GM18499 (cell line): ENCODE measurements at regions not wholly inside any gene's neighbourhood (a gene's known extent, or its start where the extent isn't known, plus 50 kb on each side); places are given as distances from the start of the nearest gene placed in this dataset.

Experiments used
- ATAC-seq: cut with Tn5 transposase; IDR thresholded peaks from one replicate; pipeline ENCODE4 v1.9.1; 2021; ENCODE audit warnings: moderate number of reproducible peaks; ENCODE audit not compliant: insufficient read depth, unreplicated experiment

DNA sequence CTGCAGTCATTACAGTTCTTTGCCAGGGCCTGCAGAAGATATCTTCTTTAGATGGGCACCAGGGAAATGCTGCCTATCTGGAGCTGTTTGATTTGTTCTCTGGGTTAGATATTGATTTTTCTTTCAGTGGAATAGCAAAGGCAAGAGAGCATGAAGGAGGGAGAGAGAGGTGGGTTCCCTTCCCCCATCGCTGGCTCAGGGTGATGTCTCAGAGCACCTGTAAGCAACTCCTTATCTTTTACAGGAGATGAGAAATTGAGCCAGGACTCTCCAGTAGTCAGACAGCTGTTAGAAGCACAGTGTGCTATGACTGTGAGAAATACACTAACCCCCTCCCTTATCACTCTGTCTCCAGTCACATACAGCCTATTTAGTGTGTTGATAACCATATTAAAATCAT is 89.3 kb upstream of the SLC24A5 start:
- ATAC-seq, result no peak

DNA sequence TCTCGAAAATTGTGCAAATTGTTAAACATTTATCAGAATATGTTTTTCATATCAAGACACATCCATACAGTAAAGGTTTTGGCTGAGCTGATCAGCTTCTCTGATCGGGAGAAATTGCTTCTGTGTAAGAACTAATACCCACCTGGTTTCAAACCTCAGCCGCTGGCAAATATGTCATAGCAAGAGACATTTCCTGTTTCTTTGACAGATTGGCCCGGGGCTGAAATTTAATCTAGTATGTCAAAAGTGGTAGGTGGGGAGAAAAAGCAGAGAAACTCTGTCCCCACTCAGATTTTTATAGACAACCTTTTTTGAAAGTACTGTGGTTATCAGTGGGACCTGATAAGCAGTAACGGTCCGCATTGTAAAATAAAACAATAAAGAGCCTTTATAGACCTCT is 88.8 kb upstream of the SLC24A5 start:
- ATAC-seq, result no peak

DNA sequence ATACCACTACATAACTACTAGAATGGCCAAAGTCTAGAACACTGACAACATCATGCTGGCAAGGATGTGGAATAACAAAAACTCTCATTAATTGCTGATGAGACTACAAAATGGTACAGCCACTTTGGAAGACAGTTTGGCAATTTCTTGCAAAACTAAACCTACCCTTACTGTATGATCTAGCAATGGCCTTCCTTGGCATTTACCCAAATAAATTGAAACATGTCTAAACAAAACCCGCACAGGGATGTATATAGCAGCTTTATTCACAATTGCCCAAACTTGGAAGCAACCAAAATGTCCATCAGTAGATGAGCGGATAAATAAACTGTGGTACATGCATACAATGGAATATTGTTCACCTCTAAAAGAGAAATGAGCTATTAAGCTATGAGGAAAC is 87.9 kb upstream of the SLC24A5 start:
- no peak for ATAC-seq

DNA sequence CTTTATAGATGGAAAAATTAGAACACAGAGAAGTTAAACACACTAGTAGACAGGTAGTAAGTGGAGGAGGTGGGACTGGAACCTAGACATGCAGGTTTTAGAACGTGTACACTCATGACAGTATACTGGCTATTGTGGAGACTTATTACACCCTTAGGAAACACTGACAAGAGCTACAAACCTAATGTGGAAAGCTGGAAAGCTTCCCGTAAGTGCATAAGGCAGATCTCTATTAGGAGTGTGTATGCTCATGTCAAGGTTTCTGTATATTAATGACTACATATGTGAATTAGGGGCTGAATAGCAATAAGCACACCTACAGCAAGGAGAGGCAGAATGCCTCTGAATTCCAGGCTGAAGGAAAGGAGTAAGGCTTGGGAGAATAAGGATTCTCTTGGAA is 82.6 kb upstream of the SLC24A5 start:
- ATAC-seq, result no peak

DNA sequence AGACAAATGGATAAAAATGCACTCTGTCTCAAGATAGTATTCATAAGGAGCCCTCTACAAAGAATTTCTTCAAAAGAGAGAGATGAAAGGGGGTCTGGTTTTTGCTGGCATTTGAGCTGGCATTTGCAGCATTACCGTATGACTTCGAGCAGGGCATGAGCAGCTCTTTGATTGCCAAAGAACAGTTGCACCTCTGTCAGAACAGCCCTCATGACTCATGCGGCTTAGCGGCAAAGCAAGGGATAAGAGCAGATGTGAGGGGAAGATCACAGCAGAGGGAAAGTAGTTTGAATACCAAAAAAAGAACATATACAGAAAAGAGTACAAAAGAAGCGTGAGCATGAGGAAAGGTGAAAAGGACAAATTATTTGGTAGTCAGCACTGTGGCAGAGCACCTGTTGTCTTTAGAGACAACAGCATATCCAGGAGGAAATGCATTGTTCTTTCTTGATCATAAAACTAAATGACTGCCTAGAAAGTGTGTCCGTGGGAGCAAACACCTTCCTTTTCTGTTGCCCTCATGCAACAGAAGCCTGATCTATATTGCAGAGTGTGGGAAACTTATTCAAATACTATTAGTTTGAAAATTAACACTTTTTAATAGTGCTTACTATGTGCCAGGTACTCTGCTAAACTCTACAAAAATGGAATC is 80.5 kb upstream of the SLC24A5 start:
- no peak for ATAC-seq

DNA sequence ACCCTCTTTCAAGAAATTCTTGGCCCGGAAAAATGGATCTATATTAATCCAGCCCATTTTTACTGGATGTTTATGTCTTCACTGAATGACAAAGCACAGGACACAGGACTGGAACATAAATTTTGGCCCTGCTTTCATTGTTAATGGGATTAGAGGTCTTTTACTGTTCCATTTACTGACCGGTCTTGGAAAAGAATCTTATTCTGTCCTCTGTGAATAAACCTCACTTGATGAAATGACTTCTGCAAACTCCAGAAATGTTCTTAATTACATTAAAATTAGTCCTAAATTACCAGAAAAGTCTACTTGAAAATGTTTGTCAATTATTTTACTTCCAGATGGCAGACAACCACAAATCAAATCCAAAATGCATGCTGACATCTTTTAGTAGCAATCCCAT is 79.3 kb upstream of the SLC24A5 start:
- no peak for ATAC-seq

DNA sequence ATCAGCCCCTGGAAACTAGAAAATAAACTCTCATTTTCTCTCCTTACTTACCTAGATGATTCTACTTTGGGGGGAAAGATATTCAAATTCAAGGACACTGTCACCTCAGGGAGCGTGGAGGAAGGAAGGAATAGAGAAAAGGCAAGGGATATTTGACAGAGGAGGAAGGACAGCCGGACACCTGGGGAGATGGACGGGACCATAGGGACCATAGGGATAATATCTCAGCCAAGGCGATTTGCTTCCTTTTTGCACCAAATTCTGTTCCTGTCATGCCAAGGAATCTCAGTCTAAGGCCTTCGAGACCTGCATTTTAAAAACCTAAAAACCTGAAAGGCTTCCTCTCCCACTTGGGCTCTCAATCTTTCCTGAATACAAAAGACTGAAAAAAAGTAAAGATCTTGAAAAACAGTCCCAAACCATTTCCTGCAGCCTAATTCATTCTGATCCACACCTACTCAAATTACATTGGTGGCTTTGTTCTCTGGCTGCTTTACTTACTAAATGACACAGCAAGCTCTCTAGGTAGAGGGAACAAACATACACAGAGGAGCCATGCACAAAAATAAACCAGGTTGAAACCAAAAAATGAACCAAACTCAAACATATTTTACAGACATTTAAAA is 73.9 kb upstream of the SLC24A5 start:
- ATAC-seq, result no peak

DNA sequence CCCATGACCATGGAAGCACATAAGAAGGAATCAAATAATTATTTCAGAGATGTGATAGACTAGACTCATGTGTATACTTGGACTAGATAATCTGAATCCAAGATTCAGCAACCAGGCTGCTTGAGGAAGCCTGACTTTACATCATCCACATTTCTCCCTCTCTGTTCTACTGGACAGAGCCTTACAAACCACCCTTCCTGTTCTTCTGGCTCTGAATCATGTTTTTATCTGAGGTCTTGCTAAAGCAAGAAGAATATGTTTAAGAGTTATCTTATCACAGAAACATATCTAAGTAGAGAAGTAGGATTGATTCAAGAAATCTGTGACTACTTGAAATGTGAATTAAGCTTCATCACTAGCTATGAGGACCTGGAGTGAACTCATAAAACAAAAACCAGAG is 71.1 kb upstream of the SLC24A5 start:
- ATAC-seq, result no peak

DNA sequence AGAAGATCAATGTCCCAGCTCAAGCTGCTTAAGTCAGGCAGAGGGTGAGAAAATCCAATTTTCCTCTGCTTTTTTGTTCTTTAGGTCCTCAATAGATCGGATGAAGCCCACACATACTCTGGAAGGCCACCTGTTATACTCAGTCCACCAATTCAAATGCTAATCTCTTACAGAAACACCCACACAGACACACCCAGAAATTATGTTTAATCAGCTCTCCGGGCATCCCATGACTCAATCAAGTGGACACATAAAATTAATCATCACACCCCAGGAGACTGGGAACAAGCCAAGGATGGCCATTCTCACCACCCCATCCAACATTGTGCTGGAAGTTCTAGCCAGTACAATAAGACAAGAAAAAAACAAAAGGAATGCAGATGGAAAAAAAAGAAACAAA is 67.8 kb upstream of the SLC24A5 start:
- ATAC-seq, result no peak

DNA sequence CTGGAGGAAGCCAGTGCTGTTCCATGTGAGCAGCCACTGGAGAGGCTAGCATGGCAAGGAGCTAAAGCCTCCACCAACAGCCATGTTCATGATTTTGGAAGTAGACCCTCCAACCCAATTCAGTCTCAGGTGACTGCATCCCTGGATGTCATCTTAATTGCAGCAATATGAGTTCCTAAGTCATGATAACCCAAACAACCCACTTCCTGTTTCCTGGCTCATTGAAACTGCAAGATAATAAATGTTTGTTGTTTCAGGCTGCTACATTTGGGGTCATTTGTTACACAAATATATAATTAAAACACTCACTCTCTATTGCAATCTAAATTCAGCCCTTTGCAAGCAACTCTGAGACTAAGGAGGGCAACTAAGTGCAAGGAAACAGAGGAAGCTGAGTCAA is 62.4 kb upstream of the SLC24A5 start:
- no peak for ATAC-seq

DNA sequence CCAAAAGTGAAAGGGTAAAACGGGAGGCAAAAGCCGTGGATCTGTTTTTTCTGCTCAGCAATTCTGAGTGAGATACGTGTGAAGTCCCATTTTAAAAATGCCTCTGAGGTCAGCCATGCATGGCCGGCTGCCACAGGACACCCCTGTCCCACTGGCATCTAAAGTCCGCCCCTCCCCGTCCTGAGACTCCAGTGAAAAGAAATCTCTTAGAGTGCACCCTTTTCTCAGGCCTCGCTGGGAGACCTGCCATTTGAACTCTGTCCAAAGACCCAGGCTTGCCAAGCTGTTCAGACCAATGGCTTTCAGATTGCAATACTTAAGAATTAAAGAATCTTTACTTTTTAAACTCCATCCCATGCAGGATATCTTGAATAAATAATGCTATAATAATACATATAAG is 61.0 kb upstream of the SLC24A5 start:
- no peak for ATAC-seq

DNA sequence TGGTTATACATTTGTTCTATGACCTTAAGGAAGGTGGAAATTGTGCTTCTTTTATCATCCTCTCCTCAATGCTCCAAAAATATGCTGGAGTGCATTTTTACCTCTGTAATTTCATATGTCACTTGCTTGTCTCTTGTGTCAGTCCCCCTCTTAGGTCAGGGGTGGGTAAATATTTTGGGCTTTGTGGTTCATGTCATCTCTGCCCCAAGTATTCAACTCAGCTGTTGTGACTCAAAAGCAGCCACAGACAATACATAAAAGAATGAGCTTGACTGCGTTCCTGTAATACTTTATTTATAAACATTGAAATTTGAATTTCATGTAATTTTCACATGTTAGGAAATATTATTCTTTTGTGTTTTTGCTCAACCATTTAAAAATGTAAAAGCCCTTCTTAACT is 60.4 kb upstream of the SLC24A5 start:
- no peak for ATAC-seq

DNA sequence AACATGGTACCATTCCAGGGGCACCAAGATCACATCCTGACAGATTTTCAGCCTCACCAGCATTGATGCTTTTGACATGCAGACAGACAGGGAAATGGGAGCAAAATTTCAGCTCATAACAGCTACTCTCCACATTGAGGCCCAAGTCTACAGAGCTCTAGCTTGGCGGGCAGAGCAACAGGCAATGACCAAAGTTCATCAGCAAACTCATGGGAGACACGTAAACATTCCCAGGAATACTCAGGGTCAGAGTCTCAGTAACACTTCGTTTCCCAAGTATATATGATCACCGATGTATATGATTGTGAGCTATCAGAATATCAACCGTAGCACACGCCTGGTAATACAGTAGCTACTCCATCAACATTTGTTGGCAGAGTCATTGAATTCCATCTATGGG is 59.2 kb upstream of the SLC24A5 start:
- ATAC-seq, result no peak

DNA sequence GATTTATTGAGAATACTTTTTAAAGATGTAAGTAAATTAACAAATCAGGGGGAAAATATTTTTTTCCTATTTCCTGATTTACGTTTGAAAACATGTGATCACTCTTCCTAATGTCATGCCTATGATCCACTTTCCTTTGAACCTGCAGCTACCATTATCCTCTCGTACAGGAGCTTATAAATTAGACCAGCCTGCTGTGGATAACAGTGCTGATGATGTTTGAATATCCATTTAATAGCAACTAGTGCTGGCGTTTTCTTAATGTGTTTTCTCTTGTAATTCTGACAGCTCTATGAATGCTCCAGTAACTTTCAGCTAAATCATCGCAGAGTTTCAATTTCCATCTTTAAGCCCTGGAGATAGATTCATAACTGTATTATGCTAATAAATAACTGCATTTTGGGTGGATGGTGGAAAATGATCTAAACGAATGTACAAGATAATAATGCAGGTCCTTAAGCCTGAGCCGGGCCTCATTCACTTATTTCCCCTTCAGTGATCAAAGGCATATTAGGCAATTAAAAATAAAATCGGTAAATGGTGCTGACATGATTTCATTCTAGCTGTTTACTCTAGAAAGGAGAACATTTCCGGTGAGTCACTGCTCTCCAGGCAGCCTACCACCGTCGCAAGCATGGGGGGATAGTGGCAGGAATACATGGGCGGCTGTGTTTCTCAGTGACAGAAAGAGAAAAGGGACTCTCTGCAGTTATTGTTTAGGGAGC is 58.5 kb upstream of the SLC24A5 start:
- ATAC-seq, result no peak

DNA sequence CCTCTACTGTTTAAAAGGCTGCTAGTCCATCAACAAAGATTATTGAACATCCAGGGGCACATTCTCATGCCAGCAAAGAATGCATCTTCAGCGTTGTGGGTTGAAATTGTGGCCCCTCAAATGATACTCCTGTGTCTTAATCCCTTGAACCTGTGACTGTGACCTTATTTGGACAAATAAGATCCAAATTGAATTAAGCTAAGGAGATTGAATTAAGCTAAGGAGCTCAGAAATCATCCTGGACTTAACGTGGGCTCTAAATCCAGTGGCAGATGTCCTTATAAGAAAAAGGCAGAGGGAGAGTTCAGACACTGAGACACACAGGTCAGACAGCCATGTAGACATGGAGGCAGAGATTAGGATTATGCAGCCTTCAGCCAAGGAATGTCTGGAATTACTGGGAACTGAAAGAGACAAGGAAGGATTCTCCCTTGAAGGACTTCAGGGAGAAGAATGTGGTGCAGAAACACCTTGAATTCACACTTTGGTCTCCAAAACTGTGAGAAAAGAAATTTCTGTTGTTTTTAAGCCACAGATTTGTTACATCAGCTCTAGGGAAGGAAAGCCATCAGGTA is 57.3 kb upstream of the SLC24A5 start:
- no peak for ATAC-seq

DNA sequence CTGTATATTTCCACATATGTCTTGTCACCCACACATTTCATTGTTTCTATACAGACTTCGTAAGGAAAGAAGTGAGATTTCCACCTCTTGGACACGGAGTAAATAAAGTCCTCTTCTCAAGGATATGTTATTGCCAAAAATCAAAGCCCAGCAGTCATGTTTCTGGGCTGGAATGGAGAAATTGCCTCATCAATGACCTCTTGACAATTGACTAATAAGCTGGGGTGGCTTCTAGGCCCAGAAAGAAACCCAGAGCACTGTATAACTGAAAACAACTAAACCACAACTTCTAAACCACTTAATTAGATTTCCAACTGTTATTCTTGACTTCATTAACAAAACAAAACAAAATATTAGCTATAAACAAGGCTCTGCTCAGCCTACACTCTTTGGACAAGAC is 56.4 kb upstream of the SLC24A5 start:
- no peak for ATAC-seq

DNA sequence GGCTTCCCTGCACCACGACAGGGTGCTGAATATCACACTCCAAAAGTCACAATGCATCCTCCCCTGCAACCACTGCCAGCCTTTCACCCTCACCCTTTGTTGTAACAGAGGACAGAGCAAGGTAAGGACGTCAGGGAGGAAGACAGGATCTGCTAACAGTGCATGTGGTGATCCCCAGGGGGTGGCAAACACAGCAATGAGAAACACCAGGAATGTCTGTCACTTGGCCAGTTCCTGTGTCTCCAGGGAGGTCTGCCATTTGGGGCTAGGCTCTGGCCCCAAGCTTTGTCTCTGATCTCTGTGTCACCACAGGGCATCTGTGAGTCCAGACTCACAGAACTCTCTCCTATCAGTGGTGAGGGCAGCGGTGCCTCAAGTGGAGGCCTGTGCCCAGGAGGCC is 54.3 kb upstream of the SLC24A5 start:
- no peak for ATAC-seq
